ENCODE measurements at regions not wholly inside any gene's neighbourhood (a gene's known extent, or its start where the extent isn't known, plus 50 kb on each side); places are given as distances from the start of the nearest gene placed in this dataset.

- Histone ChIP-seq H3K4me2 (ENCODE audit: low read length) (no peak overlapping the region), H3K9ac (ENCODE audit: low read length) (no peak overlapping the region), H3K4me3 (ENCODE audit: insufficient read depth, low read depth, low read length) (no peak overlapping the region), H2AFZ (ENCODE audit: low read depth, low read length) (no peak overlapping the region), H3K36me3 (ENCODE audit: insufficient read depth, low read length) (no peaks in the 10 kb centered on the region), H3K9me3 (ENCODE audit: insufficient read depth, low read depth, low read length) (no peaks in the 10 kb centered on the region), H3K27ac (ENCODE audit: low read depth, low read length) (no peak overlapping the region), H3K79me2 (ENCODE audit: insufficient read depth, low read length) (no peaks in the 10 kb centered on the region), H3K27me3 (ENCODE audit: insufficient read depth, low read length) (no peaks in the 10 kb centered on the region), H3K4me1 (ENCODE audit: insufficient read depth, low read length) (no peaks in the 10 kb centered on the region), H4K20me1 (ENCODE audit: insufficient read depth, low read length) (no peaks in the 10 kb centered on the region)
- FAIRE-seq (no peak), DNase-seq (ENCODE audit: low read depth) (no peak)
- TF ChIP-seq, protein P1, sequence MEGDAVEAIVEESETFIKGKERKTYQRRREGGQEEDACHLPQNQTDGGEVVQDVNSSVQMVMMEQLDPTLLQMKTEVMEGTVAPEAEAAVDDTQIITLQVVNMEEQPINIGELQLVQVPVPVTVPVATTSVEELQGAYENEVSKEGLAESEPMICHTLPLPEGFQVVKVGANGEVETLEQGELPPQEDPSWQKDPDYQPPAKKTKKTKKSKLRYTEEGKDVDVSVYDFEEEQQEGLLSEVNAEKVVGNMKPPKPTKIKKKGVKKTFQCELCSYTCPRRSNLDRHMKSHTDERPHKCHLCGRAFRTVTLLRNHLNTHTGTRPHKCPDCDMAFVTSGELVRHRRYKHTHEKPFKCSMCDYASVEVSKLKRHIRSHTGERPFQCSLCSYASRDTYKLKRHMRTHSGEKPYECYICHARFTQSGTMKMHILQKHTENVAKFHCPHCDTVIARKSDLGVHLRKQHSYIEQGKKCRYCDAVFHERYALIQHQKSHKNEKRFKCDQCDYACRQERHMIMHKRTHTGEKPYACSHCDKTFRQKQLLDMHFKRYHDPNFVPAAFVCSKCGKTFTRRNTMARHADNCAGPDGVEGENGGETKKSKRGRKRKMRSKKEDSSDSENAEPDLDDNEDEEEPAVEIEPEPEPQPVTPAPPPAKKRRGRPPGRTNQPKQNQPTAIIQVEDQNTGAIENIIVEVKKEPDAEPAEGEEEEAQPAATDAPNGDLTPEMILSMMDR (IDR thresholded peaks at IDR 0.05; ENCODE audit: insufficient read depth, low read depth, low read length) = no peak
- no peak for TF ChIP-seq EZH2 (IDR thresholded peaks at IDR 0.05; ENCODE audit: insufficient read depth, low read length)
- Mint-ChIP-seq H3K27me3 (ENCODE audit: low read depth, unreplicated experiment) (peaks cover 12% of the 10 kb centered on the region), H3K4me1 (ENCODE audit: low read depth, unreplicated experiment) (no peaks in the 10 kb centered on the region), H3K27ac (ENCODE audit: unreplicated experiment) (no peak overlapping the region), H3K4me3 (ENCODE audit: unreplicated experiment) (no peak overlapping the region), H3K36me3 (ENCODE audit: low read depth, unreplicated experiment) (no peaks in the 10 kb centered on the region), H3K9me3 (ENCODE audit: unreplicated experiment) (no peaks in the 10 kb centered on the region)
Observed at GRCh38 chr2:109711230-109712122, 82.6 kb upstream of the RGPD5 start.

- Mint-ChIP-seq H3K9me3 (ENCODE audit: unreplicated experiment) (no peaks in the 10 kb centered on the region), H3K4me3 (ENCODE audit: unreplicated experiment) (no peak overlapping the region), H3K36me3 (ENCODE audit: low read depth, unreplicated experiment) (no peaks in the 10 kb centered on the region), H3K27ac (ENCODE audit: unreplicated experiment) (no peak overlapping the region), H3K27me3 (ENCODE audit: low read depth, unreplicated experiment) (peaks cover 12% of the 10 kb centered on the region), H3K4me1 (ENCODE audit: low read depth, unreplicated experiment) (no peaks in the 10 kb centered on the region)
- Histone ChIP-seq H3K9me3 (ENCODE audit: insufficient read depth, low read depth, low read length) (no peaks in the 10 kb centered on the region), H3K9ac (ENCODE audit: low read length) (no peak overlapping the region), H3K4me3 (ENCODE audit: insufficient read depth, low read depth, low read length) (no peak overlapping the region), H2AFZ (ENCODE audit: low read depth, low read length) (no peak overlapping the region), H4K20me1 (ENCODE audit: insufficient read depth, low read length) (no peaks in the 10 kb centered on the region), H3K27ac (ENCODE audit: low read depth, low read length) (no peak overlapping the region), H3K4me1 (ENCODE audit: insufficient read depth, low read length) (no peaks in the 10 kb centered on the region), H3K27me3 (ENCODE audit: insufficient read depth, low read length) (no peaks in the 10 kb centered on the region), H3K79me2 (ENCODE audit: insufficient read depth, low read length) (no peaks in the 10 kb centered on the region), H3K4me2 (ENCODE audit: low read length) (no peak overlapping the region), H3K36me3 (ENCODE audit: insufficient read depth, low read length) (no peaks in the 10 kb centered on the region)
- TF ChIP-seq, protein P1 (IDR thresholded peaks at IDR 0.05; ENCODE audit: insufficient read depth, low read depth, low read length) = no peak
- no peak for FAIRE-seq
- no peak for DNase-seq (ENCODE audit: low read depth)
Observed at GRCh38 chr2:109712123-109712449, 82.0 kb upstream of the RGPD5 start.

DNA sequence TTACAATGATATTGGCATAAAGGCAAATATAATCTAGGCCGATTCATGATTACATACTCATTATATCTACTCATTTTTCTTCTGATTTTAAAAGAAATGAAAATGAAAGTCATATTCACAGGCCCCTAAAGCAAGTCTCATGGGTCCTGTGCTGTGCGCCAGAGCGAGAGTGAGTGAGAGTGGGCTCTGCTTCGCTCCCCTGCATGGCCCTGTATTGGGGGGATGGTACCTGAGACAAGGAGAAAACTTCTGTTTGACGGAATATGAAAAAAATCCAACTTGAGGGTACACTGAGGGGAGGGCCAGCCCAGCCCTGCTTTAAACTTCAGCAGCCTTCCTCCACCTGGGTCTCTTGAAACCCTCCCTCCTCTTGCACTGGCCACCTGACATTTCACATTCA lies 81.4 kb upstream of the RGPD5 start:
- H3K27ac ChIP-seq (ENCODE audit: low read depth, low read length) = no peak overlapping the region
- no peak overlapping the region for H3K4me3 ChIP-seq (ENCODE audit: insufficient read depth, low read depth, low read length)
- H3K9me3 ChIP-seq (ENCODE audit: insufficient read depth, low read depth, low read length) = no peaks in the 10 kb centered on the region
- H3K36me3 ChIP-seq (ENCODE audit: insufficient read depth, low read length) = no peaks in the 10 kb centered on the region
- Mint-ChIP-seq H3K27ac (ENCODE audit: unreplicated experiment) (no peak overlapping the region), H3K4me1 (ENCODE audit: low read depth, unreplicated experiment) (no peaks in the 10 kb centered on the region), H3K4me3 (ENCODE audit: unreplicated experiment) (no peak overlapping the region), H3K27me3 (ENCODE audit: low read depth, unreplicated experiment) (peaks cover 12% of the 10 kb centered on the region), H3K36me3 (ENCODE audit: low read depth, unreplicated experiment) (no peaks in the 10 kb centered on the region), H3K9me3 (ENCODE audit: unreplicated experiment) (peaks cover under 1% of the 10 kb centered on the region)
- H3K4me1 ChIP-seq (ENCODE audit: insufficient read depth, low read length) = no peaks in the 10 kb centered on the region
- DNase-seq (ENCODE audit: low read depth) = no peak
- no peaks in the 10 kb centered on the region for H3K79me2 ChIP-seq (ENCODE audit: insufficient read depth, low read length)
- no peaks in the 10 kb centered on the region for H3K27me3 ChIP-seq (ENCODE audit: insufficient read depth, low read length)
- no peak overlapping the region for H3K4me2 ChIP-seq (ENCODE audit: low read length)
- TF ChIP-seq EZH2 (IDR thresholded peaks at IDR 0.05; ENCODE audit: insufficient read depth, low read length) = no peak
- TF ChIP-seq, protein P1 (IDR thresholded peaks at IDR 0.05; ENCODE audit: insufficient read depth, low read depth, low read length) = no peak
- no peak overlapping the region for H3K9ac ChIP-seq (ENCODE audit: low read length)
- H4K20me1 ChIP-seq (ENCODE audit: insufficient read depth, low read length) = no peaks in the 10 kb centered on the region
- H2AFZ ChIP-seq (ENCODE audit: low read depth, low read length) = no peak overlapping the region
- FAIRE-seq = no peak

All from astrocyte (in vitro differentiated cells and primary cell).